CD4-positive, alpha-beta T cell treated with Interferon gamma for 1 hour (primary cell): ENCODE measurements at regions not wholly inside any gene's neighbourhood (a gene's known extent, or its start where the extent isn't known, plus 50 kb on each side); places are given as distances from the start of the nearest gene placed in this dataset.
A peak's percentile ranks its signal among the peaks of the same experiment; 100 is the strongest.
"Not testable (repeated sequence)": the region's sequence is repeated elsewhere in the genome, so short reads cannot be mapped to it uniquely, and the experiment has no call there.

ENCODE experiments used
- DNase-seq: peaks from one replicate; pipeline ENCODE4 v3.0.0-alpha.2; 2020

DNA sequence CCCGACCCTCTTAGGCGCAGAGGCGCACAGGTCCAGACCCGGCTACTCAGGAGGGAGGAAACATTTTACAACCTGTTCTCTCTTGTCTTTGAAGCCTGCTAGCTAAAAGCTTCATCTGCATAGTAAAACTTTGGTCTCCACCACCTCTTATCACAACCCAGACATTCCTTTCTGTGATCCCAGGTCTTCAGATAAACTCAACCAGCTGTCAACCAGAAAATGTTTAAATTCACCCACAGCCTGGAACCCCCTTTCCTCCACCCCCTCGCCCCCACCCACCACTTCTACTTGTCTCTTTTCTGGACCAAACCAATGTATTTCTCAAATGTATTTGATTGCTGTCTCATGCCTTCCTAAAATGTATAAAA, 169.1 kb upstream of the PRKX start:
- DNase-seq: not testable (repeated sequence)

DNA sequence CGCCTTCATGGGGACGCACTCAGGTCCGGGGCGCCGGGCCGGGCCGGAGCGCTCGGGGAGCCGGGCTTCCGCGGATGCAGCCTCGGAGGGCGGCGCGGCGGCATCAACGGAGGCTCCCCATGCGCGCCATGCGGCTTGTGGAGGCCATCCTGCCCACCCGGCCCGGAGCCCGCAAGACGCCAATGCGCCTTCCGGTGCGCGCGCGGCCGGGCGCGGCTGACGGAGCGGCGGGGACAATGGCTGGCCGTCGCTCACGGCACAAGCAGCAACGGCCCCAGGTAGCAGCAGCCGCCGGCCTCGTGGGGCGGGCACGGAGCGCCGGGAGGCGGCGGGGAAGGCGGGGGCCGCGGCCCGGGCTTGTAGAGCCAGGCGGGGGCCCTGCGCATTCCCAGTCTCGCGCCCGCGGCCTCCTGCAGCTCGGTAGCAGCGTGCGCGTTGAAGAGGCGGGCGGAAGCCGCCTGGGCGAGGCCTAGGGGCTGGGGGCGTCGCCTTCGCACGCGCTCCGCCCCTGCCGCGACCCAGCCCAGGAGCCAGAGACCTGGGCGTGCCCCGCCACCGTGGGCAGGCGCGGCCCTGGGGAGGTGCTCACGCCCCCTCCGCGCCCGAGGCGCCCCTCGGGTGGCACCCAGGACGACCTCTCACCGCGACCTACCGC, 168.6 kb upstream of the PRKX start:
- DNase-seq: not testable (repeated sequence)

DNA sequence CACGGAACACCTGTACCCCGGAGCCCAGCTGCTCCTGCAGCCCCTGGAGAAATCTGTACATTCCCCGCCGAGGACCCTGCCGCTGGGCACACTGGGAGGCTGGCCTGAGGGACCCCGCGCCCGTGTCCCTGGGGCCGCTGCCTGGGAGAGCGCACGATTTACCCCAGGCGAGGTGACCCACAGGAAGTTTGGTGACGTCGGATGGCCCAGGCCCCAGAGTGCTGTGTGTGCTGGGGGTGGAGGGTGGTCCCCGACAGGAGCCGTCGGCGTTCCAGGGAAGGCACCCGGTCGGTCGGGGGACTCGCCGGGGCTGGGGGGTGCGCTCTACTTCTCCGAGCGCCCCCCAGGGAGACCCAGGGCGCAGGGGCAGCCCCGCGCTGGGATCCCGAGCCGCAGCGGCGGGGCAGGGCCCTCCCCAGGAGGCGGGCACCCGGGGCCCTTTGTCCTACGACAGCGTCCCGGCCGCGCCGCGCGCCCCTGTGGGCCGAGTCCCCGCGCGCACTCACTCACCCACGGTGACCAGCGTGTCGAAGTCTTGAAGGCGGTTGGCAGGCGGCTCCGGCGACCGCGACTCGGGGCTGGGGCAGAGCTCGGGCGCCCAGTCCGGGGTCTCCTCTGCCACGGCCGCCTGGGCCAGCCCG, 167.9 kb upstream of the PRKX start:
- not testable (repeated sequence) for DNase-seq

DNA sequence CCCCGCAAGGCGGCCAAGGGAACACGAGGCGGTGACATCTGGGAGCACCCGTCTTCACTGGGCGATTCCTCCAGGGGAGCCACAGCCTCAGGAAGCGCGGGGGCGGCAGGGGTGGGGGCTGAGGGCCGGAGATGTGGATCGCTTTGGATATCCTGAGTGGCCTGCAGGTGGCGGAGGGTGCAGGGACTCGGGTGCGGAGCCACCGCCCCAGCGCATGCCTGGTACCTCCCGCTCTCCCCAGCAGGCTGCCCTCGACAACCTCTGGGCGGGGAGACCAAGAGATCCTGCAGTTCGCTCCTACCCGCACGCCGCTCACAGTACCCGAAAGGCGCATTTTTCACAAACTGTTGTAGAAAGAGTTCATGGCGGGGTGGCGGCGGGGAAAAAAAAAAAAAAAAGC, 162.9 kb upstream of the PRKX start:
- not testable (repeated sequence) for DNase-seq

DNA sequence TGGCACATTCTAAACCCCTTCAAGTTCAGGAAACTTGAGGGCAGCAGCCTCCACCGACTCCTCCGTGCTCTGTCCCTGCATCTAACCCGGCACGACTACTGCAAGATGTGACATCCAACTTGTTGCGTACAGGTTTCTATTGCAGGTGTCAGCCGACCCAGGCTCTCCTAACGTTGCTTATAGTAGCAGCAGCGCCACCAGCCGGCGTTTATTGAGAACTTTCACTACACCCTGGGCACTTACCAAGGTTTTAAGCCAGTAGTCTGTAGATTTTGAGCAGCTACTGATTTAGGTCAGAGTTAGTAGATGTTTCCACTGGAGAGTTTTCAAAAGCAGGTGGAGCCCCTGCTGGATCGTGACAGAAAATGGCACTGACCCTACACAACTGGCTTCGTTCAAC, 162.2 kb upstream of the PRKX start:
- not testable (repeated sequence) for DNase-seq

DNA sequence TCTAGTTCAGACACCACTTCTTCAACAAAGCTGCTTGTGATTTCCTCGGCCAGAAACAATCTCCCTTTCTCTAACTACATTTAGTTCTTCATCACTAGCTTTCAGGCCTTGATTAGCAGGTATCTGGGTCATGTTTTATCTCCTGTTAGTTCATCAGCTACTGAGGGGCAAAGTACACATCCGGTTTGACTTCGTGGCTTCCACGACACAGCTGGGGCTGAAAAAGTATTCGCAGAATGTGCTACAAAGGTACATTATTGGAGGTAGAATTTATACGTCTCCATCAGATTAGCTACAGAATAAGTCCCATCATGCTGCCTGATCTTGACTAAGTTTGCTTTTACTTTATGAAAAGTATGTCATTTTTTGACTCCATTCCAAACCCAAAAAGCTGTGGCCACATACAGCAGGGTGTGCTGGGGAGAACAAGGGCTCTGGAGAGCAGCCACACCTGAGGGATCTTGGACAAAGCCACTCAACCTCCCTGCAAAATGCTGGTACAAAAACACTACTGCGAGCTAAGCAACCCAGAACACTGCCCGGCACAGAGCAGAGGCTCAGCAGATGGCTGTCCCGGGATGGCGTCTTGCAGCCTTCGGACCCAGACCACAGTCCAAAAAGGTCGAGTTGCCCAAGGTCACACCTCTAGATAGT, 158.9 kb upstream of the PRKX start:
- not testable (repeated sequence) for DNase-seq

DNA sequence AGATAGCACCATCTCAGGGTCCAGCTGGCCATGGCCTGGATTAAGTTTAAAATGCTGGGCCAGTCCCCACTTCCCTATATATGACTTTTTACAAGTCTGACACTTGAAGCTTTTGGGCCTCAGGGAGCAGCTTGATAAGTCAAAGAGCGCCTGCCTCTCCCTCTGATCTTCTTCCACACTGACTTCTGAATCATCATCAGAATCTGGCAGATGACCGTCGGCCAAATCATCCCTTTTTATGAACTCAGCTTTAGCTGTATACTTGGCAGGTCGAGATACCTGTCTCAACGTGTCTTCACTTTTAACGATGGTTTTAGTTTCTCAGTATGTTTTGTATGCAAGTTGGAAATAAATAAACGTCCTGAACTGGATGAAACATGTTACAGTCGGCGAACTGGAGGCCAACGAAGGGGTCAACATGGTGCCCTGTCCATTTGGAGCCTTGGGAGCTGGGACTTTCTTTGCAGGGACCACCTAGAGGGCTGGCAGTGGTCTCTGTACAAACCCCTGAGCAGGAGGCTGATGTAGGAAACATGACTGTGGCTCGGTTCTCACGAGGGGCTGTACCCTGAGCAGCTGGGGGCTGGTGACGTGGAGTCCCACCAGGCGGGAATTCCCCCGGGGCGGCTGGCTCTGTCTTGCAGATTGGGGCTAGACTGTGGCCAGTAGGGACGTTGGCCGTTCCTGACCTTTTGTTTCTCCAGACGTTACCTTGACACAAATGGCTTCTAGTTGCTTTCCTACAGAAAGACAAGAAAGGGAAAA, 153.8 kb upstream of the PRKX start:
- DNase-seq: not testable (repeated sequence)

DNA sequence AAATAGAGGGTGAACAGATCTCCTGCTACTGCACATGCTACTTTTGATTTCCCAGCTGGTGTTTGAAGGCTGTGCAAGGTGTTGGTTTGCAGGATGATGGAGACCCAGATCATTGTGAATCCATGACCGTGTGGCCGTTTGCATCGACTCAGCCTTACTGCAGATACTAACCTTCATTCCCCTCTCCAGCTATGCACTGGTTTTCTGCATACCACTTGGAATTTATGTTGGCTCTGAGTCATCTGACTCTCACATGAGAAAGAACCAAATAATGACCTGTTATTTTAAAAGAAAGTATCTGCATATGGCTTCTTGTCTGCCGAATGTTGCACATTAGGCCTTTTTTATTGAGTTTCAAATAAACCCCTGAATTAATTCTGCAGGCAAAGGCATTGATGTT, 144.9 kb upstream of the PRKX start:
- not testable (repeated sequence) for DNase-seq

DNA sequence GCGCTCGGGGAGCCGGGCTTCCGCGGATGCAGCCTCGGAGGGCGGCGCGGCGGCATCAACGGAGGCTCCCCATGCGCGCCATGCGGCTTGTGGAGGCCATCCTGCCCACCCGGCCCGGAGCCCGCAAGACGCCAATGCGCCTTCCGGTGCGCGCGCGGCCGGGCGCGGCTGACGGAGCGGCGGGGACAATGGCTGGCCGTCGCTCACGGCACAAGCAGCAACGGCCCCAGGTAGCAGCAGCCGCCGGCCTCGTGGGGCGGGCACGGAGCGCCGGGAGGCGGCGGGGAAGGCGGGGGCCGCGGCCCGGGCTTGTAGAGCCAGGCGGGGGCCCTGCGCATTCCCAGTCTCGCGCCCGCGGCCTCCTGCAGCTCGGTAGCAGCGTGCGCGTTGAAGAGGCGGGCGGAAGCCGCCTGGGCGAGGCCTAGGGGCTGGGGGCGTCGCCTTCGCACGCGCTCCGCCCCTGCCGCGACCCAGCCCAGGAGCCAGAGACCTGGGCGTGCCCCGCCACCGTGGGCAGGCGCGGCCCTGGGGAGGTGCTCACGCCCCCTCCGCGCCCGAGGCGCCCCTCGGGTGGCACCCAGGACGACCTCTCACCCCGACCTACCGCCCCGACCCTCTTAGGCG, 130.2 kb upstream of the PRKX start:
- not testable (repeated sequence) for DNase-seq

DNA sequence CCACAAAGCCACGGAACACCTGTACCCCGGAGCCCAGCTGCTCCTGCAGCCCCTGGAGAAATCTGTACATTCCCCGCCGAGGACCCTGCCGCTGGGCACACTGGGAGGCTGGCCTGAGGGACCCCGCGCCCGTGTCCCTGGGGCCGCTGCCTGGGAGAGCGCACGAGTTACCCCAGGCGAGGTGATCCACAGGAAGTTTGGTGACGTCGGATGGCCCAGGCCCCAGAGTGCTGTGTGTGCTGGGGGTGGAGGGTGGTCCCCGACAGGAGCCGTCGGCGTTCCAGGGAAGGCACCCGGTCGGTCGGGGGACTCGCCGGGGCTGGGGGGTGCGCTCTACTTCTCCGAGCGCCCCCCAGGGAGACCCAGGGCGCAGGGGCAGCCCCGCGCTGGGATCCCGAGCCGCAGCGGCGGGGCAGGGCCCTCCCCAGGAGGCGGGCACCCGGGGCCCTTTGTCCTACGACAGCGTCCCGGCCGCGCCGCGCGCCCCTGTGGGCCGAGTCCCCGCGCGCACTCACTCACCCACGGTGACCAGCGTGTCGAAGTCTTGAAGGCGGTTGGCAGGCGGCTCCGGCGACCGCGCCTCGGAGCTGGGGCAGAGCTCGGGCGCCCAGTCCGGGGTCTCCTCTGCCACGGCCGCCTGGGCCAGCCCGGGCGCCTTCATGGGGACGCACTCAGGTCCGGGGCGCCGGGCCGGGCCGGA, 129.5 kb upstream of the PRKX start:
- peak; percentile 6 for DNase-seq

DNA sequence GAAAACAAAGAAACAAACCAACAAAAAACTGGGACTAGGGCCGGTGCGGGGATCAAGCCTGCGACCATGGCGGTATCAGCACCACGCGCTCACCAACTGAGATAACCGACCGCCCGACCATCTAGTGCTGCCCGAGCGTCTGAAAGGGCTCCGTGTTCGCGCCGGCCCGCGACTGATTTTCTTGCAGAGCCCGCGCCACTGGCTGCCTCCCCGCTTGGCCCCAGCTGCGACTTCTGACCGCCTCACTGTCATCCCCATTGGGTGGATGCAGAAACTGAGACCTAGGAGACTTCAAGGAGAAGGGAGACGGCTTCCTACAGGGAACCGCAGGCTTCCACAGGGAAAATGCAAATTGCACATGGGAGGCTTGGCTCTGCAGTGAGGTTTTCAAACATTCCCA, 125.3 kb upstream of the PRKX start:
- DNase-seq: not testable (repeated sequence)

DNA sequence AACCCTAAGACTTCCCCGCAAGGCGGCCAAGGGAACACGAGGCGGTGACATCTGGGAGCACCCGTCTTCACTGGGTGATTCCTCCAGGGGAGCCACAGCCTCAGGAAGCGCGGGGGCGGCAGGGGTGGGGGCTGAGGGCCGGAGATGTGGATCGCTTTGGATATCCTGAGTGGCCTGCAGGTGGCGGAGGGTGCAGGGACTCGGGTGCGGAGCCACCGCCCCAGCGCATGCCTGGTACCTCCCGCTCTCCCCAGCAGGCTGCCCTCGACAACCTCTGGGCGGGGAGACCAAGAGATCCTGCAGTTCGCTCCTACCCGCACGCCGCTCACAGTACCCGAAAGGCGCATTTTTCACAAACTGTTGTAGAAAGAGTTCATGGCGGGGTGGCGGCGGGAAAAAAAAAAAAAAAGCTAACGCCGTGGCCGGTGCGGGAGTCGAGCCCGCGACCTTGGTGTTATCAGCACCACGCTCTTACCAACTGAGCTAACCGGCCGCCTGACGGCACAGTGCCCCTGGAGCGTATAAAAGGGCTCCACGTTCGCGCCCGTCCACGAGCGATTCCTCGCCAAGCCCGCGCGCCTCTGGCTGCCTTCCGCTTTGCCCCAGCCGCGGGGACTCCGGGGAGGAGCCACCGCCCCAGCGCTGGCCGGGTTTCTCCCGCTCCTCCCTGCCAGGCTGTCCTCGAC, 124.7 kb upstream of the PRKX start:
- DNase-seq: not testable (repeated sequence)

DNA sequence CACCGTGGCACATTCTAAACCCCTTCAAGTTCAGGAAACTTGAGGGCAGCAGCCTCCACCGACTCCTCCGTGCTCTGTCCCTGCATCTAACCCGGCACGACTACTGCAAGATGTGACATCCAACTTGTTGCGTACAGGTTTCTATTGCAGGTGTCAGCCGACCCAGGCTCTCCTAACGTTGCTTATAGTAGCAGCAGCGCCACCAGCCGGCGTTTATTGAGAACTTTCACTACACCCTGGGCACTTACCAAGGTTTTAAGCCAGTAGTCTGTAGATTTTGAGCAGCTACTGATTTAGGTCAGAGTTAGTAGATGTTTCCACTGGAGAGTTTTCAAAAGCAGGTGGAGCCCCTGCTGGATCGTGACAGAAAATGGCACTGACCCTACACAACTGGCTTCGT, 123.8 kb upstream of the PRKX start:
- not testable (repeated sequence) for DNase-seq

DNA sequence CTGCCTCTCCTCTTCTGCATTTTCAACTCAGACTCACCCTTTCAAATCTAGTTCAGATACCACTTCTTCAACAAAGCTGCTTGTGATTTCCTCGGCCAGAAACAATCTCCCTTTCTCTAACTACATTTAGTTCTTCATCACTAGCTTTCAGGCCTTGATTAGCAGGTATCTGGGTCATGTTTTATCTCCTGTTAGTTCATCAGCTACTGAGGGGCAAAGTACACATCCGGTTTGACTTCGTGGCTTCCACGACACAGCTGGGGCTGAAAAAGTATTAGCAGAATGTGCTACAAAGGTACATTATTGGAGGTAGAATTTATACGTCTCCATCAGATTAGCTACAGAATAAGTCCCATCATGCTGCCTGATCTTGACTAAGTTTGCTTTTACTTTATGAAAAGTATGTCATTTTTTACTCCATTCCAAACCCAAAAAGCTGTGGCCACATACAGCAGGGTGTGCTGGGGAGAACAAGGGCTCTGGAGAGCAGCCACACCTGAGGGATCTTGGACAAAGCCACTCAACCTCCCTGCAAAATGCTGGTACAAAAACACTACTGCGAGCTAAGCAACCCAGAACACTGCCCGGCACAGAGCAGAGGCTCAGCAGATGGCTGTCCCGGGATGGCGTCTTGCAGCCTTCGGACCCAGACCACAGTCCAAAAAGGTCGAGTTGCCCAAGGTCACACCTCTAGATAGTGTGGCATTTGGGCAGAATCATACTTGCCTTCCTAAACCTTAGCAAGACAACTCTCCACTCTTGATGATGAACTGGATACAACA, 120.5 kb upstream of the PRKX start:
- DNase-seq: not testable (repeated sequence)

DNA sequence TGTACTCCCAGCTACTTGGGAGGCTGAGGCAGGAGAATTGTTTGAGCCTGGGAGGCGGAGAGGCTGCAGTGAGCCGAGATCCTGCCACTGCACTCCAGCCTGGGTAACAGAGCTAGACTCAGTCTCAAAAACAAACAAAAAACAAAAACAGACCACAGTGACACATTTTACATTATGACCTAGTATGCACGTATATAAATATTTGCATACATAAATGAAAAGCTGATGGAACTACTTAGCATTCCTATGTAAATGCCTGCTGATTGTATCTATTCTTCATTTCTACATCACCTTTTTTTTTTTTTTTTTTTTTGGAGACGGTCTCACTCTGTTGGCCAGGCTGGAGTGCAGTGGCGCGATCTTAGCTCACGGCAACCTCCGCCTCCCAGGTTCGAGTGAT, 116.6 kb upstream of the PRKX start:
- not testable (repeated sequence) for DNase-seq

DNA sequence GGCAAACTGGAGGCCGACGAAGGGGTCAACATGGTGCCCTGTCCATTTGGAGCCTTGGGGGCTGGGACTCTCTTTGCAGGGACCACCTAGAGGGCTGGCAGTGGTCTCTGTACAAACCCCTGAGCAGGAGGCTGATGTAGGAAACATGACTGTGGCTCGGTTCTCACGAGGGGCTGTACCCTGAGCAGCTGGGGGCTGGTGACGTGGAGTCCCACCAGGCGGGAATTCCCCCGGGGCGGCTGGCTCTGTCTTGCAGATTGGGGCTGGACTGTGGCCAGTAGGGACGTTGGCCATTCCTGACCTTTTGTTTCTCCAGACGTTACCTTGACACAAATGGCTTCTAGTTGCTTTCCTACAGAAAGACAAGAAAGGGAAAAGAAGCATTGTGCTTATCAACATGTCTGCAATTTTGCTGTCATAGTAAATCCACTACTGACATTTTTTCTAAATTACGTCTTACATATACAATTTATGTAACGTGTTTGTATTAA, 115.6 kb upstream of the PRKX start:
- DNase-seq: not testable (repeated sequence)

DNA sequence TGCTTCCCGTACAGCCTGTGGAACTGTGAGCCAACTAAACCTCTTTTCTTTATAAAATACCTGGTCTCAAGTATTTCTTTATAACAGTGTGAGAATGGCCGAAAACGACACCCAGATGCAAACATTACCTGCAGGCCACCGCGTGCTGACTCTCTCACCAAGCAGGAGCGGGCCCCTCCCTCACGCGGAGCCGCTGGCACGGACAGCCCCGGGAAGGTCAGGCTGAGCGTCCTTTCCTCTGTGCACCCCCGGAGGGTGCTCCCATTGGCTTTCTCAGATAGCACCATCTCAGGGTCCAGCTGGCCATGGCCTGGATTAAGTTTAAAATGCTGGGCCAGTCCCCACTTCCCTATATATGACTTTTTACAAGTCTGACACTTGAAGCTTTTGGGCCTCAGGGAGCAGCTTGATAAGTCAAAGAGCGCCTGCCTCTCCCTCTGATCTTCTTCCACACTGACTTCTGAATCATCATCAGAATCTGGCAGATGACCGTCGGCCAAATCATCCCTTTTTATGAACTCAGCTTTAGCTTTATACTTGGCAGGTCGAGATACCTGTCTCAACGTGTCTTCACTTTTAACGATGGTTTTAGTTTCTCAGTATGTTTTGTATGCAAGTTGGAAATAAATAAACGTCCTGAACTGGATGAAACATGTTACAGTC, 115.1 kb upstream of the PRKX start:
- not testable (repeated sequence) for DNase-seq

DNA sequence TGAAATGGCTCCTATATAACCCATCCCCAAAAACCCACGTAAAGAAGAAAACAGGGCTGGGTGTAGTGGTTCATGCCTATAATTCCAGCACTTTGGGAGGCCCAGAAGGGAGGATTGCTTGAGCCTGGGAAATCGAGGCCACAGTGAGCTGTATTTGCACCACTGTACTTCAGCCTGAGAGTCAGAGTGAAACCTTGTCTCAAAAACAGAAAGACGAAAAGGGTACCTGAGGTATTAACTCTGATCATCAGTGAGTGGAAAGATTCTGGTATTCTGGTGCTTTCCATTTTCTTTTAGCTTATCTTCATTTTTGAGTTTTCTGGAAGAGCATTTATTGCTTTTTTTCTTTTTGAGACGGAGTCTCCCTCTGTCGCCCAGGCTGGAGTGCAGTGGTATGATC, 110.6 kb upstream of the PRKX start:
- DNase-seq: not testable (repeated sequence)

DNA sequence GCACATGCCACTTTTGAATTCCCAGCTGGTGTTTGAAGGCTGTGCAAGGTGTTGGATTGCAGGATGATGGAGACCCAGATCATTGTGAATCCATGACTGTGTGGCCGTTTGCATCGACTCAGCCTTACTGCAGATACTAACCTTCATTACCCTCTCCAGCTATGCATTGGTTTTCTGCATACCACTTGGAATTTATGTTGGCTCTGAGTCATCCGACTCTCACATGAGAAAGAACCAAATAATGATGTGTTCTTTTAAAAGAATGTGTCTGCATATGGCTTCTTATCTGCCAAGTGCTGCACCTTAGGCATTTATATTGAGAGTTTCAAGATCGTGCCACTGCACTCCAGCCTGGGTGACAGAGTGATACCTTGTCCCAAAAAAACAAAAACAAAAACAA, 106.7 kb upstream of the PRKX start:
- DNase-seq: no peak

DNA sequence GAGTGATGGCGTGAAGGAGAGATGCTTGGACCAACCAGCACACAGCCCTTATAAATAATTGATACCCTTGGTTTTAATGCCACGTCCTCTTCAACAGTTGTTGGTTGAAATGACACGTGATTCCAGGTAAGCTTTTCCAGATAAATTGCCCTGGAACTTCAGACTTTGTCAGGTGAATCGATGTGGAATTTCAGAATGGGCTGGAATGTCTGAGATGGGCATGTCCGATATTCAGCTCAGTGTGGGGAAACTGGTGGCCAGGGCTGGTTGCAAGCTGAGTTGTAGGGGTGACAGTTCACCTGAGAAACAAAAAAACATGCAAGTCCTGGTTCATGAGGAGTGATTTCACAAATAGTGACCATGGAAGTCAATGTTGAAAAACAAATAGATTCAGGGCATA, 104.0 kb upstream of the PRKX start:
- DNase-seq: not testable (repeated sequence)
